ENCODE measurements at regions not wholly inside any gene's neighbourhood (a gene's known extent, or its start where the extent isn't known, plus 50 kb on each side); places are given as distances from the start of the nearest gene placed in this dataset.
"Not testable (repeated sequence)": the region's sequence is repeated elsewhere in the genome, so short reads cannot be mapped to it uniquely, and the experiment has no call there.

GRCh38 chr5:174528821-174529544 lies 195.4 kb upstream of the MSX2 start:
- no peak overlapping the region for H3K27ac ChIP-seq (ENCODE audit: low read depth, low read length)
- no peaks in the 10 kb centered on the region; the same call in 1 of the 2 replicates for H3K27me3 ChIP-seq (ENCODE audit: insufficient read depth, low read length)
- 93% methylated on average over 6 of the region's 6 CpGs for WGBS
- no peak overlapping the region for H3K4me3 ChIP-seq (ENCODE audit: low read length)
- H3K9me3 ChIP-seq (ENCODE audit: insufficient read depth, low read depth, low read length) = no peaks in the 10 kb centered on the region
- peaks cover 31% of the 10 kb centered on the region for H3K4me1 ChIP-seq (ENCODE audit: insufficient read depth, low read length)
- H3K9ac ChIP-seq (ENCODE audit: low read depth, low read length) = no peak overlapping the region
- no peaks in the 10 kb centered on the region for H3K36me3 ChIP-seq (ENCODE audit: insufficient read depth, low read length)

GRCh38 chr5:174529925-174530681 lies 194.3 kb upstream of the MSX2 start:
- Histone ChIP-seq H3K36me3 (ENCODE audit: insufficient read depth, low read length) (no peaks in the 10 kb centered on the region), H3K27me3 (ENCODE audit: insufficient read depth, low read length) (no peaks in the 10 kb centered on the region; the same call in 1 of the 2 replicates), H3K9me3 (ENCODE audit: insufficient read depth, low read depth, low read length) (no peaks in the 10 kb centered on the region), H3K4me3 (ENCODE audit: low read length) (no peak overlapping the region), H3K4me1 (ENCODE audit: insufficient read depth, low read length) (peaks cover 33% of the 10 kb centered on the region), H3K9ac (ENCODE audit: low read depth, low read length) (no peak overlapping the region), H3K27ac (ENCODE audit: low read depth, low read length) (no peak overlapping the region)
- 82% methylated on average over 9 of the region's 9 CpGs for WGBS

DNA sequence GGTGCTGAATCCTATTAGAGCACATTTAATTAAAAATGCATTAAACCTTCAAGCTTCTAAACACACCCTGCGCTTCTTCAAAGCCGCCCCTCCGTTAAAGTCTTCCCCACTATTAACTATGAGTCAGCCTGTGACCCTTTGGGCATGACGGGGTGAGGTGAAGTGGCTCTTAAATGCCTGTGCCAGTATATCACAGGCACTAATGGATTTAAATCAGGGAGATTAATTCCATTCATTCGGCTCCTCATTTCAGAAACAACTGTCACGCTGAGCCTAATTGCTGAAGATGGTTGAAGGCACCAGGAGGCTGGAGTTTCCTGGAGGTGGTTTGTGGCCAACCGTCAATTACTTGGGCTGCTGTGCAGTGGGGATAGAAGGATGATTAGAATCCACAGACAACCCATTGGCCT lies 192.6 kb upstream of the MSX2 start:
- peaks cover 50% of the 10 kb centered on the region for H3K4me1 ChIP-seq (ENCODE audit: insufficient read depth, low read length)
- no peaks in the 10 kb centered on the region for H3K36me3 ChIP-seq (ENCODE audit: insufficient read depth, low read length)
- no peak overlapping the region for H3K4me3 ChIP-seq (ENCODE audit: low read length)
- H3K27ac ChIP-seq (ENCODE audit: low read depth, low read length) = no peak overlapping the region
- H3K9me3 ChIP-seq (ENCODE audit: insufficient read depth, low read depth, low read length) = no peaks in the 10 kb centered on the region
- peak overlapping the region; percentile 36; the same call in 1 of the 2 replicates for H3K9ac ChIP-seq (ENCODE audit: low read depth, low read length)
- 76% methylated on average over 7 of the region's 7 CpGs for WGBS
- H3K27me3 ChIP-seq (ENCODE audit: insufficient read depth, low read length) = no peaks in the 10 kb centered on the region; the same call in 1 of the 2 replicates

- 20% methylated on average over 19 of the region's 19 CpGs for WGBS
- H3K27me3 ChIP-seq (ENCODE audit: insufficient read depth, low read length) = no peaks in the 10 kb centered on the region; the same call in 1 of the 2 replicates
- H3K27ac ChIP-seq (ENCODE audit: low read depth, low read length) = peak overlapping the region; percentile 58
- no peaks in the 10 kb centered on the region for H3K9me3 ChIP-seq (ENCODE audit: insufficient read depth, low read depth, low read length)
- H3K4me1 ChIP-seq (ENCODE audit: insufficient read depth, low read length) = peaks cover 51% of the 10 kb centered on the region
- no peak overlapping the region for H3K4me3 ChIP-seq (ENCODE audit: low read length)
- H3K9ac ChIP-seq (ENCODE audit: low read depth, low read length) = peak overlapping the region; percentile 36; the same call in 1 of the 2 replicates
- H3K36me3 ChIP-seq (ENCODE audit: insufficient read depth, low read length) = no peaks in the 10 kb centered on the region
Measured at GRCh38 chr5:174532455-174533453, 191.6 kb upstream of the MSX2 start.

DNA sequence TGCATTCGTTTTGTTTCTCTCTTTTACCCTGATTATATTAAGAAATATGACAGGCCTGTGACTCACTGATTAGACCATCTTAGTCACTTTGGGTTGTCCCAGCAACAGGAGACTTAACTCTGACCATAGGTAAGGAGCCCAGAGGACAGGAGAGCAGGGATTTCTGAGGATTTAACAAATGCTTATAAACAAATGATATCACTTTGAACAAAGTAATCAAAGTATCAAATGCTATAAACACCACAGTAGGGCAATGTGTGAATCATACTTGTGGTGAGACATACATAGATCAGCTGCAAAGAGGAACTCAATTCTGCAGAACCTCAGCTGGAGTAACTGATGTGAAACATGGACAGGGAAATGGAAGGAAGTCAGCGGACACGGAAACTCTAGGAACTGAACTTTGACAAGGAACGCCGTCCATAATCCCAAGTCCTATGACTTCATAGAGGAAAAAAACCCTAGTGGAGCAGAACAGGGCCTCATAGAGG lies 190.6 kb upstream of the MSX2 start:
- Histone ChIP-seq H3K27me3 (ENCODE audit: insufficient read depth, low read length) (no peaks in the 10 kb centered on the region; the same call in 1 of the 2 replicates), H3K4me1 (ENCODE audit: insufficient read depth, low read length) (peaks cover 47% of the 10 kb centered on the region), H3K27ac (ENCODE audit: low read depth, low read length) (no peak overlapping the region), H3K36me3 (ENCODE audit: insufficient read depth, low read length) (no peaks in the 10 kb centered on the region), H3K9me3 (ENCODE audit: insufficient read depth, low read depth, low read length) (no peaks in the 10 kb centered on the region), H3K9ac (ENCODE audit: low read depth, low read length) (no peak overlapping the region), H3K4me3 (ENCODE audit: low read length) (no peak overlapping the region)
- 87% methylated on average over 5 of the region's 5 CpGs for WGBS

DNA sequence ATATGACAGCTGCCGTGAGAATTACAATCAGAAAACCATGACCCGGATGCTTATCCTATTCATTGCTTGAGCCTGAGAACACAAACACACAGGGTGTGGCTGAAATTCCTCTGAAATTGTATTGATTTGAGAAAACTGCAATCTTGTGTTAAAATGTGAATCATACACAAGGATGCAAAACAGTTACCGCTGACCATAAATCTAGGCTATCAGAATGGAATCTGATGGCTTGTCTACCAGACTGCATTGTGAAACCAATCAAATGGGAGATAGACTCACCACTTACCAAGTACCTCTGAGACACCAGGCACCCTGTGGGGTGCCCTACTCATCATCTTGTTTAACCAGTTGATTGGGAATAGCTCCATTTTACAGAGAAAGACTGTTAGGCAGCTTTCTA lies 188.7 kb upstream of the MSX2 start:
- Histone ChIP-seq H3K27me3 (ENCODE audit: insufficient read depth, low read length) (no peaks in the 10 kb centered on the region; the same call in 1 of the 2 replicates), H3K36me3 (ENCODE audit: insufficient read depth, low read length) (no peaks in the 10 kb centered on the region), H3K9me3 (ENCODE audit: insufficient read depth, low read depth, low read length) (no peaks in the 10 kb centered on the region), H3K4me3 (ENCODE audit: low read length) (no peak overlapping the region), H3K9ac (ENCODE audit: low read depth, low read length) (no peak overlapping the region), H3K27ac (ENCODE audit: low read depth, low read length) (no peak overlapping the region), H3K4me1 (ENCODE audit: insufficient read depth, low read length) (peaks cover 47% of the 10 kb centered on the region)
- WGBS = 92% methylated on average over 3 of the region's 3 CpGs

DNA sequence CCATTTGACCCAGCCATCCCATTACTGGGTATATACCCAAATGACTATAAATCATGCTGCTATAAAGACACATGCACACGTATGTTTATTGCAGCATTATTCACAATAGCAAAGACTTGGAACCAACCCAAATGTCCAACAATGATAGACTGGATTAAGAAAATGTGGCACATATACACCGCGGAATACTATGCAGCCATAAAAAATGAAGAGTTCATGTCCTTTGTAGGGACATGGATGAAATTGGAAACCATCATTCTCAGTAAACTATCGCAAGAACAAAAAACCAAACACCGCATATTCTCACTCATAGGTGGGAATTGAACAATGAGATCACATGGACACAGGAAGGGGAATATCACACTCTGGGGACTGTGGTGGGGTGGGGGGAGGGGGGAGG lies 184.6 kb upstream of the MSX2 start:
- H3K9ac ChIP-seq (ENCODE audit: low read depth, low read length); H3K36me3 ChIP-seq (ENCODE audit: insufficient read depth, low read length); H3K27me3 ChIP-seq (ENCODE audit: insufficient read depth, low read length); H3K27ac ChIP-seq (ENCODE audit: low read depth, low read length); H3K9me3 ChIP-seq (ENCODE audit: insufficient read depth, low read depth, low read length); H3K4me3 ChIP-seq (ENCODE audit: low read length): not testable (repeated sequence)
- WGBS = no CpG with 5 or more reads among the region's 5 CpGs
- H3K4me1 ChIP-seq (ENCODE audit: insufficient read depth, low read length) = peaks cover 20% of the 10 kb centered on the region; the same call in 1 of the 2 replicates

DNA sequence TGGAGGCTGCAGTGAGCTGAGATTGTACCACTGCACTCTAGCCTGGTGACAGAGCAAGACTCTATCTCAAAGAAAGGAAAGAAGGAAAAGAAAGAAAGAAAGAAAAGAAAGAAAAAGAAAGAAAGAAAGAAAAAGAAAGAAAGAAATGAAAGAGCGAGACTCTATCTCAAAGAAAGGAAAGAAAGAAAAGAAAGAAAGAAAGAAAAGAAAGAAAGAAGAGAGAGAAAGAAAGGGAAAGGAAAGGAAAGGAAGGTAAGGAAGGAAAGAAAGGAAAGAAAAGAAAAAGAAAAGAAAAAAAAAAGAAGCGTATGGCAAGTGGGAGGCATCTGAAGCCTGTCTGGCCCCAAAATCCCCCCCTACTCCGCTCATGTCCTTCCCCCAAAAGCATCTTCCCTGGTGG lies 182.3 kb upstream of the MSX2 start:
- Histone ChIP-seq H3K4me1 (ENCODE audit: insufficient read depth, low read length) (no peaks in the 10 kb centered on the region), H3K4me3 (ENCODE audit: low read length) (no peak overlapping the region), H3K27ac (ENCODE audit: low read depth, low read length) (no peak overlapping the region), H3K36me3 (ENCODE audit: insufficient read depth, low read length) (no peaks in the 10 kb centered on the region), H3K27me3 (ENCODE audit: insufficient read depth, low read length) (no peaks in the 10 kb centered on the region), H3K9ac (ENCODE audit: low read depth, low read length) (no peak overlapping the region), H3K9me3 (ENCODE audit: insufficient read depth, low read depth, low read length) (no peaks in the 10 kb centered on the region)
- WGBS = 97% methylated on average over 3 of the region's 3 CpGs

GRCh38 chr5:174542471-174542870 lies 181.9 kb upstream of the MSX2 start:
- Histone ChIP-seq H3K36me3 (ENCODE audit: insufficient read depth, low read length) (no peaks in the 10 kb centered on the region), H3K9ac (ENCODE audit: low read depth, low read length) (no peak overlapping the region), H3K4me3 (ENCODE audit: low read length) (no peak overlapping the region), H3K9me3 (ENCODE audit: insufficient read depth, low read depth, low read length) (no peaks in the 10 kb centered on the region), H3K27me3 (ENCODE audit: insufficient read depth, low read length) (no peaks in the 10 kb centered on the region), H3K27ac (ENCODE audit: low read depth, low read length) (no peak overlapping the region), H3K4me1 (ENCODE audit: insufficient read depth, low read length) (no peaks in the 10 kb centered on the region)
- WGBS = 94% methylated on average over 10 of the region's 10 CpGs

GRCh38 chr5:174545926-174546325 lies 178.5 kb upstream of the MSX2 start:
- H3K27ac ChIP-seq (ENCODE audit: low read depth, low read length) = no peak overlapping the region
- no peaks in the 10 kb centered on the region for H3K4me1 ChIP-seq (ENCODE audit: insufficient read depth, low read length)
- no peak overlapping the region for H3K4me3 ChIP-seq (ENCODE audit: low read length)
- H3K9ac ChIP-seq (ENCODE audit: low read depth, low read length) = no peak overlapping the region
- H3K36me3 ChIP-seq (ENCODE audit: insufficient read depth, low read length) = no peaks in the 10 kb centered on the region
- H3K9me3 ChIP-seq (ENCODE audit: insufficient read depth, low read depth, low read length) = no peaks in the 10 kb centered on the region
- 92% methylated on average over 3 of the region's 3 CpGs for WGBS
- H3K27me3 ChIP-seq (ENCODE audit: insufficient read depth, low read length) = no peaks in the 10 kb centered on the region

Data from HUES64 (cell line).